PFSK-1 (cell line): ENCODE measurements at regions not wholly inside any gene's neighbourhood (a gene's known extent, or its start where the extent isn't known, plus 50 kb on each side); places are given as distances from the start of the nearest gene placed in this dataset.

ENCODE experiments used
- FOXP2 ChIP-seq: optimal IDR thresholded peaks from 2 replicates; pipeline ENCODE3; 2011; ENCODE audit warnings: borderline replicate concordance, control low read depth, inconsistent platforms; ENCODE audit not compliant: insufficient read depth; ENCODE audit errors: extremely low read length, extremely low read depth
- POLR2AphosphoS5 ChIP-seq: IDR thresholded peaks from 2 replicates; pipeline ENCODE4 v1.6.1; 2012; ENCODE audit warnings: low read depth, mild to moderate bottlenecking, control low read depth, low read length, moderate library complexity
- SIN3A ChIP-seq: IDR thresholded peaks from 2 replicates; pipeline ENCODE4 v1.6.1; 2012; ENCODE audit warnings: mild to moderate bottlenecking, low read length, moderate library complexity, borderline replicate concordance; ENCODE audit not compliant: insufficient read depth
- TAF1 ChIP-seq: IDR thresholded peaks from 2 replicates; pipeline ENCODE4 v1.6.1; 2012; ENCODE audit warnings: low read length, control low read depth, borderline replicate concordance; ENCODE audit not compliant: insufficient read depth
- TF ChIP-seq, protein P1 (sequence below), 2 experiments: IDR thresholded peaks; 2 replicates each; pipeline versions ENCODE4 v1.6.1 to v1.8.0; 2011 to 2012; ENCODE audit warnings: low read depth in 2 of 2, low read length in 2 of 2, control low read depth in 1 of 2, inconsistent platforms in 1 of 2, mild to moderate bottlenecking in 1 of 2, moderate library complexity in 1 of 2; ENCODE audit not compliant: insufficient read depth in 1 of 2

DNA sequence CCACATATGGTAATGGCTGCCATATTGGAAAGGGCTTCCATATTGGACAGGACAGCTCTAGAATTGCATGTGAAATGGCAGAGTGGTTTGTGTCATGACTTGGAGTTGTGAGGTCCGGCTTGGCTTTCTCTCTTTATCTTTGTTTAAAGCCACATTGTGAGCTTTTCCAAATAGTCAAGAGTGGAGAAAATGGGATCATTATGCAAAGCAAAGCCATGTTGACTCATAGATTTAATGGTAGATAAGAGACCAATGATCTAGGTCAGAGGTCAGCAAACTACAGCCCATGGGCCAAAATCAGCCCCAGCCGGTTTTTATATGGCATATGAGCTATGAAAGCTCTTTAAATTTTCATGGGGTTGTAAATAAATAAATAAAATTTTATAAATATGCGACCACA, 449.1 kb downstream of the BCL11B start:
- no peak for TF ChIP-seq POLR2AphosphoS5
- TF ChIP-seq TAF1: no peak
- TF ChIP-seq, protein P1, sequence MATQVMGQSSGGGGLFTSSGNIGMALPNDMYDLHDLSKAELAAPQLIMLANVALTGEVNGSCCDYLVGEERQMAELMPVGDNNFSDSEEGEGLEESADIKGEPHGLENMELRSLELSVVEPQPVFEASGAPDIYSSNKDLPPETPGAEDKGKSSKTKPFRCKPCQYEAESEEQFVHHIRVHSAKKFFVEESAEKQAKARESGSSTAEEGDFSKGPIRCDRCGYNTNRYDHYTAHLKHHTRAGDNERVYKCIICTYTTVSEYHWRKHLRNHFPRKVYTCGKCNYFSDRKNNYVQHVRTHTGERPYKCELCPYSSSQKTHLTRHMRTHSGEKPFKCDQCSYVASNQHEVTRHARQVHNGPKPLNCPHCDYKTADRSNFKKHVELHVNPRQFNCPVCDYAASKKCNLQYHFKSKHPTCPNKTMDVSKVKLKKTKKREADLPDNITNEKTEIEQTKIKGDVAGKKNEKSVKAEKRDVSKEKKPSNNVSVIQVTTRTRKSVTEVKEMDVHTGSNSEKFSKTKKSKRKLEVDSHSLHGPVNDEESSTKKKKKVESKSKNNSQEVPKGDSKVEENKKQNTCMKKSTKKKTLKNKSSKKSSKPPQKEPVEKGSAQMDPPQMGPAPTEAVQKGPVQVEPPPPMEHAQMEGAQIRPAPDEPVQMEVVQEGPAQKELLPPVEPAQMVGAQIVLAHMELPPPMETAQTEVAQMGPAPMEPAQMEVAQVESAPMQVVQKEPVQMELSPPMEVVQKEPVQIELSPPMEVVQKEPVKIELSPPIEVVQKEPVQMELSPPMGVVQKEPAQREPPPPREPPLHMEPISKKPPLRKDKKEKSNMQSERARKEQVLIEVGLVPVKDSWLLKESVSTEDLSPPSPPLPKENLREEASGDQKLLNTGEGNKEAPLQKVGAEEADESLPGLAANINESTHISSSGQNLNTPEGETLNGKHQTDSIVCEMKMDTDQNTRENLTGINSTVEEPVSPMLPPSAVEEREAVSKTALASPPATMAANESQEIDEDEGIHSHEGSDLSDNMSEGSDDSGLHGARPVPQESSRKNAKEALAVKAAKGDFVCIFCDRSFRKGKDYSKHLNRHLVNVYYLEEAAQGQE (IDR thresholded peaks at IDR 0.05; ENCODE audit: insufficient read depth in 1 of 2, low read depth in 2 of 2, low read length in 2 of 2): no peak
- no peak for TF ChIP-seq SIN3A
- no peak for TF ChIP-seq FOXP2

DNA sequence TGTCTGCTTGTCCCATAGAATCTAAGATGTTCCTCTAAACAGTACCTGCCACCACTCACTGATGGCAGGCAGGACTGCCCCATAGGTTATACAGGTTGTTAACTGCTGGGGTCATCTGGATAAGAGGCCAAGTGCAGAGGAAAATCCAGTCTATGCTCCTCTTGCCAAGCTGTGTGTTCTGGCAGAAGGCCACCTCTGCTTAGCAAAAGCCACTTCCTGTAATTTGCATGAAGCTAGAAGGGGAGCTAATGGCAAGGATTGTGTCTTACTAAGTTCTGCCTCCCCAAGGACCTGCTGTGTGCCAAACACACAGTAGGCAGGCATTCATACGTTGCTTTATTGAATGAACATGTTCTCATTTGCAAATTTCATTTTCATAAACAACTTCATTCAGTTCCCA, 445.4 kb downstream of the BCL11B start:
- TF ChIP-seq, protein P1 (IDR thresholded peaks at IDR 0.05; ENCODE audit: insufficient read depth in 1 of 2, low read depth in 2 of 2, low read length in 2 of 2): no peak
- TF ChIP-seq FOXP2: no peak
- TF ChIP-seq TAF1: no peak
- TF ChIP-seq SIN3A: no peak
- TF ChIP-seq POLR2AphosphoS5: no peak

DNA sequence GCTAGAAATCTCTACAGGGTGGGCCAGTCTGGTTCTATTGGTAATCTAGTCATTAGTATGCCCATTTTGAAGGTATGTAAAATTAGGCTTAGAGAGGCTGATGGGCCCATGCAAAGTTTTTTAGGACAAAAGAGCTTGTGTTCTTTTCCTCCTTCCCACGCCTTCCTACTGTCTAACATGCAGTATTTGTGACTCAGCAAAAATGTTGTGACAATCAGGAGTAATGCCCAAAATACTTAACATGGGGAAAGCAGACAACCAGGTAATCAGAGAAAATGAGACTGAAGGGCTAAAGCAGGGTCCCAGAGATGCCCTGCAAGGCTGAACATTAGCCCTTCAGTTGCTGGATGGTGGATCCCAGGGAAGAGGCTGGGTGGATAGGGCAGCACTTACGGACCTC, 437.9 kb downstream of the BCL11B start:
- TF ChIP-seq TAF1 (no peak), POLR2AphosphoS5 (no peak), FOXP2 (no peak), SIN3A (no peak)
- TF ChIP-seq, protein P1 (IDR thresholded peaks at IDR 0.05; ENCODE audit: insufficient read depth in 1 of 2, low read depth in 2 of 2, low read length in 2 of 2): no peak

DNA sequence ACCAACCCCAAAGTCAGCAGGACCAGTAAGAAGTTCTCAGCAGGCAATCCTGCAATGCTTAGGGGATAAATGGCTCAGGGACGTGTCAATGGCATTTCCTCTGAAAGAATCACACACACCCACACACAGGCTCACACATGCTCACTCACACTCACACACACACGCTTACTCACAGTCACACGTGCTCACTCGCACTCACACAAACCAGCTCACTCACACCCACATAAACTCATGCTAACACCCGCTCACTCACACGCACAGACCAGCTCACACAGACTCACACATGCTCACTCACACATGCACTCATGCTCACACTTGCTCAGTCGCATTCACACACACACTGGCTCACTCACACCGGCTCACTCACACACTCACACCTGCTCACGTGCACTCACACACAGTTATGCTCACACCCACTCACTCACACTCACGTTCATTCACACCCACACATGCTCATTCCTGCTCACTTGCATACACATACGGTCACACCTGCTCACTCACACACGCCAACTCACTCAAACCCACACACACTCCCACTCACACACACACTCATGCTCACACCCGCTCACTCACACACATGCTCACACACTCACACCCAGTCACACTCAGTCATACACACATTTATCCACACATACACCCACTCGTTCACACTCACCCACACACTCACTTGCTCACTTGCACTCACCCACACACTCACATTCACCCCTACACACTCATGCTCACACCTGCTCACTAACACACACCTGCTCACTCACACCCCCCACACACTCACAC, 436.8 kb downstream of the BCL11B start:
- TF ChIP-seq POLR2AphosphoS5 (no peak), TAF1 (no peak), FOXP2 (no peak), SIN3A (no peak)
- TF ChIP-seq, protein P1 (IDR thresholded peaks at IDR 0.05; ENCODE audit: insufficient read depth in 1 of 2, low read depth in 2 of 2, low read length in 2 of 2): no peak

DNA sequence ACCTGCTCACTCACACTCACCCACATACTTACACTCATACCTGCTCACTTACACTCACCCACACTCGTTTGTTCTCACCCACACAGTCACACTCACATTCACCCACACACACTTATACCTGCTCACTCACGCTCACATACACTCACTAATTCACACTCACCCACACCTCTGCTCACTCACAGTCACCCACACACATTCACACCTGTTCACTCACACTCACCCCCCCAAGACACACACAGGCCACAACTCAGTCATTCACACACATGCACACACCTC, 436.2 kb downstream of the BCL11B start:
- no peak for TF ChIP-seq POLR2AphosphoS5
- TF ChIP-seq SIN3A: no peak
- TF ChIP-seq FOXP2: no peak
- TF ChIP-seq, protein P1 (IDR thresholded peaks at IDR 0.05; ENCODE audit: insufficient read depth in 1 of 2, low read depth in 2 of 2, low read length in 2 of 2): no peak
- no peak for TF ChIP-seq TAF1
